ENCODE measurements at regions not wholly inside any gene's neighbourhood (a gene's known extent, or its start where the extent isn't known, plus 50 kb on each side); places are given as distances from the start of the nearest gene placed in this dataset.

- DNase-seq, result no peak
Measured at GRCh38 chr4:182062936-182063335, 180.3 kb upstream of the TENM3 start.

DNA sequence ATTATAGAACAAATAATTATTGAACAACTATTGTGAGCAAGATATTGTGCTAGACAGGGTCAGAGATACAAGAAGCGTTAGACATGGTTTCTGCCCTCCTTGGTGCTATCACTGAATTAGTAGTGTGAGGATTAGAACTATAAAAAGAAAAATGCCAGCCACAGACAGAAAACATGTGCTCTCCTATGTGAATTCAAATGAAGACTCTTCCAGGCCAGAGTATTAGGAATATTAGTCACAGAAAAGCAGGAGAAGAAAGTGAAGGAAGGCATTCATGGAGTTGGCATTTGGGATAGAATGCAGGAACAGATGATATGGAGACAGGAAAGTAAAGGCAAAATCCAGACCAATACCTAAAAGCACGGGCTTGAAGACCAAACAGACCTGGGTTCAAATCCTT is 179.6 kb upstream of the TENM3 start:
- no peak for DNase-seq

DNA sequence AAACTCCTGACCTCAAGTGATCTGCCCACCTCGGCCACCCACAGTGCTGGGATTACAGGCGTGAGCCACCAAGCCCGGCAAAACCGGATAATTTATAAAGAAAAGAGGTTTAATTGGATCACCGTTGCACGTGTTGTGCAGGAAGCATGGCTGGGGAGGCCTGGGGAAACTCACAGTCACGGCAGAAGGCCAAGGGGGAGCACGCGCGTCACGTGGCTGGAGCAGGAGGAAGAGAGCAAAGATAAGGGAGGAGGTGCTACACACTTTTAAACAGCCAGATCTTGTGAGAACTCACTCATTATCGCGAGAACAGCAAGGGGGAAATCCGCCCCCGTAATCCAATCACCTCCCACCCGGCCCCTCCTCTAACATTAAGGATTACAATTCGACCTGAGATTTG is 177.9 kb upstream of the TENM3 start:
- peak; percentile 17 for DNase-seq

DNA sequence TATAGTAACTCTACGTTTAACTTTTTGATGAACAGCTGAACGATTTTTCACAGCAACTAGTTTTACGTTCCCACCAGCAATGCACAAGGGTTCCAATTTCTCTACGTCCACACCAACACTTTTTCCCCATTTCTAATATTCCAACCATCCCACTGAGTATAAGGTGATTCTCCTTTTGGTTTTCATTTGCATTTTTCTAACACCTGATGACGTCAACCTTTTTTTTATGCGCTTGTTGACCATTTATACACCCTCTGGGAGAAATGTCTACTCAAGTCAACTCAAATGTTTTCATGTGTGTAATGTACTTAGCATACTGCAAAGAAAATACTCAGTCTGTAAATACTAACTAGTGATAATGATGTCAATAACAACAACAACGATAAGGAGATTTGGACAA is 177.2 kb upstream of the TENM3 start:
- DNase-seq, result no peak

DNA sequence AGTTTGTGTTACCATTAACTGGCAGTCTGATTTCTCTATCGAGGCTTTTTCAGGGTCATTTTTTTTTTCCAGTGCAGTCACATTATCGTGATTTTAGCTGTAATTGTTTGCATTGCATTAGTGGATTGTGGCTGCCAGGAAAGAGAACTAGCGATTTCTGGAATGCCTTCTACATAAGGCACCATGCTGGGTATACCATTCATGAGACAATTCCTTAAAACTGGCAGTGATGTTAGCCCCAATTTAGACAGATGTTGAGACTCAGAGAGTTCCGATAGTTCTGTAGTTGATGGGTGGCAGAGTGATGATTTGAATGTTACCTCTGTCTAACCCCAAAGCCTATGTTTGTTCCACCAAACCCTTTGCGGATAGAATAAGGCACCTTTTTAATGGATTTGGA is 175.4 kb upstream of the TENM3 start:
- no peak for DNase-seq

GRCh38 chr4:182068920-182069319 is 174.3 kb upstream of the TENM3 start:
- DNase-seq, result no peak

- DNase-seq, result no peak
Measured at GRCh38 chr4:182073278-182073677, 169.9 kb upstream of the TENM3 start.

GRCh38 chr4:182074139-182074538 is 169.1 kb upstream of the TENM3 start:
- DNase-seq, result no peak

- no peak for DNase-seq
Measured at GRCh38 chr4:182074810-182075209, 168.4 kb upstream of the TENM3 start.

GRCh38 chr4:182082910-182083309 is 160.3 kb upstream of the TENM3 start:
- no peak for DNase-seq

DNA sequence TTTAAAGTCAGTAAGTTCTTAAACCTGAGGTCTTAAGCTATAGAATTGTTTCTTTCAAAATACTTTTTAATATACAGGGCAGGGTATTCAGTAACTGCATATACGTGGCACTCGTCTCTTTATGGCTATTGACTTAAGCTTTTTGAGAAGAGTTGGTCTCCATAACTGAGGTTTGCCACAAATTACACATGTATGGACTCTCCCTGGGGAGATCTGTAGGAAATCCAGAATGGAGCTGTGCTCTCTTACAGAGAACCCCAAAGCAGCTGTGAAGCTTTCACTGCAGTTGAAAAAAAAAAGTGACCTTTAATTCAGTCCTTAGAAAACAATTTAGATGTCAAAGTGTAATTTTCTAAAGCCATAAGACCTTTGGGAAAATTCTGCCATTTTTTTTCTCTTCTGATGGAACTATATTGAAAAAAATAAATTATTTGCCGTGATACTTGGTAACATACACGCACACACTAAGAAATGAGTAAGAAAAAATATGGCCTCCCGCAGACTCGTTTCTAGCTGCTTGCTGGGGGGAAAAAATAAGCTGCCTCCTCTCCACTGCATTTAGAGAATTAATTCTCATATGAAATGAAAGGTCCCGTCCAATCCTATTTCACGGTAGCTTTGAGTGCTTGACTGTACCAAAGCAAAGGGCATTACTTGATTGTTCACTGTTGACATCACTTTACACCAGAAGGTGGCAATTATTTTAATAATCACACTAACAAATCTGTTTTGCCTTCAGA is 159.4 kb upstream of the TENM3 start:
- no peak for DNase-seq

DNA sequence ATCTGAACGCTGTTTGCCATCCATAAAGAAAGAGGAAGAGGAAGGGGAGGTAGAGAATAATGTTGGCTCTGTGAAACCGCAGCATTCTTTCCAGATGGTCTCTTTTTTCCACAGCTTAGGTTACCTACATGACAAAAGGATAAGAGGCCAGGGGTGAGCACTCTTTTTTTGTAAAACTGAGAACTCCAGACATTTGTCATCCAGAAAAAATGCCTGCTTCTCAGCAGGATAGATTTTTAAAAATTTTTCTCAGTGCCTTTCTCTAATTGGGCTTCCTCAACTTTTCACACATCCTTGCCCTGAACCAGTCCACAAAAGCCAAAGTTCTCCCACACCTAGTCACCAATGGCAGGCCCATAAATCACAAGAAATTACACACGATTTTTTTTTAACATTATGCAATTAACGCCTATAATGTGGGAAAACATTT is 158.1 kb upstream of the TENM3 start:
- DNase-seq, result no peak

DNA sequence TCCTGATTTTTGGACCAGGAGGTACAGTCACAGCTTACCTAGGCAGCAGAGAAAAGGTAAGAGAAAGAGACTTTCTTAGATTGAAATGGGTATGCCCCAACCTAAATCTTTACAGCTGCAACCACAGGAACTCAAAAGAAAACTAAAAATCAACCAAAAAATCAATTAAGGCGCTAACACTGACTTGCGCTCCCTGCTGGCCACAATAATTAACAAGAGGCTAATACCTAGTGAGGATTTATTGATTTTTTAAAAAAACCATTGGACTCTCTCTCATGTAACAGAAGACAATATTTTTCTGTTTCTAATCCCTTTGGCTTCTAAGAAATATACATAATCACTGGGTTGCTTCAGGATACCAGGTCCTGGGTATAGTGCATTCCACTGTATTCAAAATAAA is 153.9 kb upstream of the TENM3 start:
- no peak for DNase-seq

GRCh38 chr4:182090186-182090585 is 153.0 kb upstream of the TENM3 start:
- no peak for DNase-seq

DNA sequence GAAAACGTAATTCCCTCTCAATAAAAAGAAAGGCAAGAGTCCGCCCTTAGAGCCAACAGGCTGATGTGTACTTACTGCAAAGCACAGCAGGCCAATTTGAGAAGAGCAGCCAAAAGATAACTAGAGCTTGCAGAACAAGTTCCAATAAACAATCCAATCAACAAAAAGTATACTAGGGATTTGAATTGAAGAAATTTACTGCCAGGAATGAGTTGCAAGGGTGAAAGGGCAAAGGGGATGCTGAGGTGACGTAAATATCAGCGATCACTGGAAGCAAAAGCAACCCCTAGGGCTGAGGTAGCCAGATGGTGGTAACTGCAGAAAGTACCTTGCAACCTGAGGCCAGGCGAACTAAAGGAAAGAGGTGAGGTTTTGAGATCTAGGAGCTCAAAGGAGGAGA is 152.1 kb upstream of the TENM3 start:
- DNase-seq, result no peak

GRCh38 chr4:182093431-182093831 is 149.8 kb upstream of the TENM3 start:
- no peak for DNase-seq

DNA sequence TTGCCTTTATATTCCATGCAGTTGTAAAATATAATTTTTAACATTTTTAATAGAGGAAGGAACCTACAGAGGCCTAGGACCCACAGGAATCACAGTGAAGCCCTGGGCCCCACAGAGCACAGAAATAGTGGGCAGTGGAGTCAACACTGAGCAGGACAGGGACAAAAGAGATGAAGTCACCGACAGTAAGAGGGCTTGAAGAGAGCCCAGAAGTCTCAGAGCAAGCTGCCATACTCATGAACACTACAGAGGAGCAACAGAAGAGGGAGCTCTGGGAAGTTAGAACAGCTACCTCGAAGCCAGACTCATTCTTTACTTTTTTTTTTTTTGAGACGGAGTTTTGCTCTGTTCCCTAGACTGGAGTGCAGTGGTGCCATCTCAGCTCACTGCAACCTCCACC is 149.3 kb upstream of the TENM3 start:
- DNase-seq, result no peak

DNA sequence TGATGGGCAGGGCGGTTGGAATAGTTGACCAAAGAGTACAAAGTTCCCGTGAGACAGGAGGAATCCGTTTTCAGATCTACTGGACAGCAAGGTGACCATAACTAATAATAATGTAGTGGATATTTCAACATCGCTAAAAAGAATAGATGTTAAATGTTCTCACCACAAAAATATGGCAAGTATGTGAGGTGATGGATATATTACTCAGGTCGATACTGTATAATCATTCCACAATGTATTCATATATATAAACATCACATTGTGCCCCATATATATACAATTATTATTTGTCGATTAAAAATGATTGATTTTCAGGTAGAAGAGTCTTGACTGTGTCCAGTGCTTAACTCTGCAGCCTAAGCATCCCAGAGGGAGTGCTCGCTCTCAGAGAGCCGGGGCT is 141.6 kb upstream of the TENM3 start:
- DNase-seq, result no peak

DNA sequence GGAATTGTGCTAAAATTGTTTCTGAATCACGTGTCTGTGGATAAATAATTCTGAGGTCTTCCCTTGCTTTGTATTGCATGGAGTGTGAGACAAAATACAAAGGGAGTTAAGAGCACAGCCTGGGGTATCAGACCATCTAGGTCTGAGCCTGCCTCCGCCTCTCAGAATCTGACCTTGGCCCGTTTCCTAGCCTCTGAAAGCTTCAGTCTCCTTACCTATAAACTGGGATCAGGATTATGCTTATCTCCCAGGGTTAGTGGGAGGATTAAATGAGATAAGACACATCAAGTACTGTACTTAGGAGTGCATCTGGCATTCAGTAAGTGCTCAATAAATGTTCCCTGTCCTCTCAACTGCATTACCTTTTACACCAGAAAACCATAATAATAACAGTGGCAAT is 140.6 kb upstream of the TENM3 start:
- DNase-seq, result peak; percentile 4

GRCh38 chr4:182103614-182104319 is 139.4 kb upstream of the TENM3 start:
- no peak for DNase-seq

- no peak for DNase-seq
Measured at GRCh38 chr4:182105416-182105815, 137.8 kb upstream of the TENM3 start.

- no peak for DNase-seq
Measured at GRCh38 chr4:182107931-182108330, 135.3 kb upstream of the TENM3 start.

- no peak for DNase-seq
Measured at GRCh38 chr4:182111586-182111985, 131.6 kb upstream of the TENM3 start.

DNA sequence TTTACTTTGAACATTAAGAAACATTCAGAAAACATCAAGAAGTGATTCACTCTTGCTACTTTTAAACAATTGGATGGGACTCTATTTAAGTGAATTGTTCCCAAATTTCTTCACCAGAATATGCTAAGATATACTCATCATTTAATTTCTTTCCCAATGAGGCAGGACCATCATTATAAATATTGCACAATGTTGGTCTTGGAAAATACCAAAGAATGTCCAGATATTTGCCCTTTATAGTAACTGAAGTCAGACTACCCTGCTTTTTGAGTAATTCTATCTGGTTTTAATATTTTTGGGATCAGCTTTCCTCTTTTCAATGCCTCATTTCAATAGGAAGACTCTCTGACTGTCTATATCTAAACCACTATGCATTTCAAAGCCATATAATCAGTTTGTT is 129.4 kb upstream of the TENM3 start:
- no peak for DNase-seq

DNA sequence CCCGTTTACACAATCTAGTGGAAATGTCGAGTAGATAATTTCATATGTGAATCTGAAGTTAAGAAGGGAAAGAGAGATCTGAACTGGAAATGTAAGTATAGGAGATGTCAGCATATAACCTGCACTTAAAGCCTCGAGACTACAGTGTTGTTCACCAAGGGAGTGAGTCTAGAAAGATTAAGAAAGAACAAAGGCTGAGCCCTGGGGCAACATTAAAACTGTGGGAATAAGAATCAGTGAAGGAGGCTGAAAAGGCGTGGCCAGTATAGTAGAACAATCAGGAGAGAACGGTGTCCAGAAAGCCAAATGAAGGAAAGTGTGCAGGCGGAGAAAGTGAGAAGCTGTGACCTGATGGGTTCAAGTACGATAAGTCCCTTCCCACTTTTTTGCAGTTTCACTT is 118.8 kb upstream of the TENM3 start:
- DNase-seq, result no peak
